Pulmonary artery endothelial cell (primary cell): ENCODE measurements at regions not wholly inside any gene's neighbourhood (a gene's known extent, or its start where the extent isn't known, plus 50 kb on each side); places are given as distances from the start of the nearest gene placed in this dataset.
"Not testable (repeated sequence)": the region's sequence is repeated elsewhere in the genome, so short reads cannot be mapped to it uniquely, and the experiment has no call there.

Source experiments
- DNase-seq: peaks from one replicate; pipeline ENCODE4 v3.0.0-alpha.2; 2011; ENCODE audit warnings: low read depth, low spot score

DNA sequence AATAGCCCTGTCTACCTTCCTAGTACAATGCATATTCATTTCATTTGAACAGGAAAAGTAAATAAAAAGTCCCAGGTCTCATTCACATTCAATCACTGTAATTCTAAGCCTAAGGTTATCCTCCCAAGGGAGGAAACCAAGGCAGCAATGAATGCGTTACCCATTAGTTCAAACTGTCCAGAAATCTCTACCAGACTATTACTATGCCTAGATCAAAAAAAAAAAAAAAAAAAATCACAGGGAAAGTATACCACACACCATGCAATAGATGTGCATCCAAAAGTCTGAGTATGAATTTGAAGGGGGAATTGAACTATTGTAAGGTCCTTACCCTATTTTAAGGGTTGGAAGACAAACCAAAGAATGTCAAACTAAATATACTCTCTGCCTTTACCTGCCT is 598.0 kb upstream of the API5 start:
- no peak for DNase-seq

DNA sequence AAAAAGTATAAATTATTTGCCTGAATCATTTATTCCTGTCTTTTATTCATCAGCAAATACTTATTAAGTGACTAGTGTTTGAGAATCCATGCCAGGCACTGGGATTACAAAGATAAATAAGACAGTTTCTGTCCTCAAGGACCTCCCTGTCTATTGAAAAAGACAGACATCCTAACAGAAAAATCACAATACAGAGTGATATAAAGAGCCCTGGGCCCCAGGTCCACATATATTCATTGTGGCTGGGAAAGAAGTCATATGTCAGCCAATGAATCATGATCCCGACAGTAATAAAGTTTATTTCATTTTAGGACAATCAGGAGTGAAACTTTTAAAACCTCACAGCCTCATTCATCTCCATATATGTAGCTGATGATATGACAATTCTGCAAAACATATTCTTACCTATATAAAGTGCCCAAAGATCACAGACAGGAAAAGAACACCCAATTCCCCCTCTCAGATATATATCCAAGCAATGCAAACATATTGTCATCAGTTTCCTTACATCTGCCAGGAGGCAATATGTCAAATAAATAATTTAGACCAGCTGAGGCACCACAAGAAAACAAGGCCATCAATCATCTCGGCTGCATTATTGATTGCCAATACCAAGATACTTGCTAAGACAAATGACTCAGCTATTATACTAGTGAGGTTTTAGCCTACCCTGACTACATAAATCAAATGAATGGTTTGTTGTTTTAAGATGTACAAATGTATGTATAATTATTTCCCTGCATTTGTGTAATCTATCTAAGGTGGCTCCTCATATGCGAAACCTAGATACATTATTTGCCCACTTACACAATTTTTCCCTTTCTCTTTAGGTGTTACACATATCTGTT is 590.9 kb upstream of the API5 start:
- no peak for DNase-seq

DNA sequence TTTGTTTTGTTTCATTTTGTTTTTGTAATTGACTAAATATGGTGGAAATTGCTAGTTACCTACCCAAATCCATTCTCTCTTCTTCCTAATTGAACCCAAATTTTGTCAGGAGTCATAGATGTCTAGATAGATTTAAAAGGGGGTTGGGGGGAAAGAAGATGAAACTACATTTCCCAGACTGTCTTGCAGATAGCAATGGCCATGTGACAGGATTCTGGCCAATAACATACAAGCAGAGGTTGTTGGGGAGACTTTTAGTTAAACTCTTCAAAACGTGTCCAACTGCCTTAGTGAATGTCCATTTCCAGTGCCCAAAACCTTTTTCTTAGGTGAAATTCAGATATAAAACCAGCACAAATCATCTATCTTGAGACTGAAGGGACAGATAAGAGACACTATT is 583.9 kb upstream of the API5 start:
- no peak for DNase-seq

DNA sequence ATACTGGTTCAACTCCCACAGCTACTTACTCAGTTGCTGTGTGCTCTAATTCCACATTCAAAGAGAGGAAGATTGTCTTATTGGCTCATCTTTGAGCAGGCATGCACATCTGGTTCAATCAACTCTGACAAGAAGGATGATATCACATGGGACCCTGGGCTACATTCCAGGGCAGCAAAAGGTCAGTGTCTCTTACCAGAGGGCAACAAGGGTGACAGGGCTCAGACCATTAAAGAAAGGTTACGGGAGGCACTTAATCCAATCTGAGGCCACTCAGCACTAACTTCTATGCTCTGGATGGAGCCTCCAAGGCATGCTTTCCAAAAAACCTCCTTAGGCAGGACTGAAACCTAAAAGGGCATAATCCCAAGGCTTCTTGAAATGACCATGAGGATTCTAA is 549.4 kb upstream of the API5 start:
- DNase-seq, result no peak

DNA sequence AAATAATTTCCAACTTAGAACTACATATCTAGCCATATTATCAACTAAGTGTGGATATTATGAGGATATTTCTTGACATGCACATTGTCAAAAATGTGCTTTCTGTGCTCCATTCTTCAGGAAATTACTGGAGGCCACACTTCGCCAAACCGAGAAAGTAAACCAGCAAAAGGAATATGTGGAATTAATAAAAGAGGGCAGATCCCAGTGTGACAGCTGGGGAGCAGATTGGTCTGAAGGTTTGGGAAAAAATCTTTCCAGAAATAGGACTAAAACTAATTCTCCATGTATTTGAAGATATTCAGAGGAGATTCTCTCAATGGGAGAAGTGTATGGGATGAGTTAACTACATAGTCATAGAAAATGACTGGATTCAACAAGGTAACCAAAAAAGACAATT is 546.9 kb upstream of the API5 start:
- no peak for DNase-seq

DNA sequence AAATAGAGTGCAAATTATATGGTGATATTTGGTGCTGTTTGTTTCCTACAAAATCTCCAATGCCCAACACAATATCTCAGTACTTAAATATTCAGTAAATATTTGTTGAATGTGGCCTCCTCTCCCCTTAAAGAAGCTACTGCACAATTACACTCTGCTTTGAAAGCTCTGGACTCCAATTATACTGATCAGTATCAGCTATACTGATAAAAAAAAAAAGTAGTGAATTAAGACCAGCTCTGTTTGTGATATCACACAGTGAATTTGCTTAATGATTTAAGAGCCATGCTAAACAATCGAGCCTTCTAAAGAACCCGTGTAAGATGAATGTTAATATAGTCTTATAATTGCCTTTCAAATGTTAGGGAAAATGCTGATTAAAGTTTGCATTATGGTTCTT is 543.2 kb upstream of the API5 start:
- DNase-seq, result no peak

DNA sequence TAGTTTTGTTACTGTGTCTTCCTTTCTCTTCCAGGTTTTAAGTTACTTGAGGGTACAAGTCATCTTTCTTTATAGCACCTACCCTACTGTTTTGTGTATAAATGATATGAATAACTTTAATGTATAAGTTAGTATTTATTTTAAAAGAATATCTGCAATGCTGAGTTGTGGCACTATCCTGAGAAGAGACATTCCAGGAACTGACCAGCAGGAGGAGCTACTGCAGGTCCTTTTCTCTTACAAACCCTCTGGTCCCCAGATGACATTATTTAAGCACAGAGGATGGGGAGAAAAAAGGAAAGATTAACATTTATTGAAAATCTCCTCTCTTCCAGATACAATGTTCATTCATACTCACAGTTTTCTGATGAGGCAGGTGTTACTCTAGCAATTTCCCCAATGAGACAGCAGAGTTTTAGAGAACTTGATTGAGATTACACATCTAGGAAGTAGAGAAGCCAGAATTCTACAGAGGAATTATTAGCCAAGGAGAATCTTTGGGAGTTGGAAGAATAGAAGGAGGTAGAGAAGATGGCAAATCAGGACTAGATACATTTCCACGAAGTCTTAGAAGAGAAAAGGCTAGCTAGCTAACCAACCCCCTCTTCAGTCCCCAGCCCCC is 541.2 kb upstream of the API5 start:
- DNase-seq, result no peak

DNA sequence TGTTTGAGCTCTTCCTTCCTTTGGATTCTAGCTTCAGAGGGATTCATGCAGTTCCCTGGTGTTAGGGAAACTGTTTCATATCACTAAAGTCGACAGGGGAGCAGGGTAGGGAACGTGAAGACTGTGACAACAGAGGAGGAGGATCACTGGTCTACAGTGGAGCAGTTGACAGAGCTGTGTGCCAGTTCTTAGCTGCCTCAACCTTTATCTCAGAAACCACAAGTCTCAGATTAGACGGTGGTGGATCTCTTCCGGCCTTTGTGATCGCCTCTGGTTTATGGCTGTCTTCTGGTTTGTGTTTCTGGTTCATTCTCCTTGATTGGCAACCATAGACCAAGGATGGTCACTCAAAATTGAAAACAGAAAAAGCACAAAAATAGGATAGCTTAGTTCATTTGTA is 538.9 kb upstream of the API5 start:
- DNase-seq, result no peak

DNA sequence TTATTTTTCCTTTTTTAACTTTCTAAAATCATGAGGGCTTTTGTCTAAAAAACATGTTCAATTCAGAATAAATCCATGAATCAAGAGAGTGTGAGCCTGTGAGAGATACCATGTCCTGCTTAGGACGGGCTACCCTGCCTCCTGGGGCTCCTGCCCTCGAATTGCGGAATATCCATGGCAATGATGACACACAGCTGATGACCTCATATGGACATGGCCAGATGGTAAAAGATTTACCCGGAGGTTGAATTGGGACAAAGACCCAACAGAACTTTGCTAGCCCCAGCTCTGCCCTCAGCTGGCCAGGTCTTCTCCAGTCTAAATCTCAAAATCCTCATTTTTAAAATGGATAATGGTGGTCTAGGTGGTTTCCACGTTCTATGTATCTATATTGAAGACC is 538.1 kb upstream of the API5 start:
- DNase-seq, result no peak

DNA sequence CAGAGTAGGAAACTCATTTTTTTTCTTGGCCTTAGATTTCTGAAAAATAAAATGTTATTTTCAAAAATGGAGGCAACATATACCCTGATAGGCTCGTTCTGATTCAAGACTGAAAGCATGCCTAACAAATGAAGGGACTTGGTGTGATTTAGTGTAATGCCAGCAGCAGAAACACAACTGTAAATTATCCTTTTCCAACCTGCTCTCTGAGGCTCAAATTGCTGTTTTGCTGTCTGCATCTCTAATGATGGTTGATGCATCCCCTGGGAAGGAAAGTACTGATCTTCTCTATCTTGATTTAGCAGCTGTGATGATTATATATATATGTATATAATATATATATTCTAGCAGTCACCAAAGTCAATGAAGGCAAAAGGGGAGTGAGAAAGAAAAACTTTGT is 537.2 kb upstream of the API5 start:
- DNase-seq, result no peak

DNA sequence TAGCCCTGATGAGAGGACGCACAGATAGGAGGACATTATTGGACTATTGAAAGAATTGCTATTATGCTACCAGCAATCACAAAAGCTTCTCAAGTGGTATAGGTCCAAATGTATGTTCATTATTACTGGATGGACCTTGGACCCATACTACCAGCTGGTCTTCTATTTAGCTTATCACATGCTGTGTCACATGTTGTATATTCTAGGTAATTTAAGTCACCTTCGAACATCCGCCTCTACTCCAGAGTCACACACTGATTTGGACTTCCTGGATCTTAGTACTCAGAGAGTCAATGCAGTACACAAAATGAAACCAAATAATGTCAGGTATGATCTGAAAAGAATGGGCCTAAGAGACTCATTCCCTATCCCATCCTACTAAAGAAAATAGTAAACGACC is 534.0 kb upstream of the API5 start:
- DNase-seq, result no peak

DNA sequence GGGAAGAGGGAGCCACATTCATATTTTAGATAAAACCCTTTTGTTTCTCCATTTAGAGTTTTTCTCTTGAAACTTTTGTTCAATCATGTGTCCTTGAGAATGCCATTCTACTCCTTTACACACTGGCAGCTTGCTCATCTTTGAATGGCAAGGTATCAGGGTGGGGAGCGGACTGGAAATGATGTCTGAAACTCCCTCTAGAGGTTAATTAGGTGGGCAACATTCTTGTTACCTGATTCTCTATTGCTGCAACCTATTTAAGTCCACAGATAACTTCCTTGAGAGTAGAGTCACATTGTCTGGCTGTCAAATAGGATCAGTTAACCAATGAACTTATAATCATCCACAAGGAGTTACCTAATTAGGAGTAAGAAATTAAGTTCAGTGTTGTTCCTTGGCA is 533.6 kb upstream of the API5 start:
- no peak for DNase-seq

DNA sequence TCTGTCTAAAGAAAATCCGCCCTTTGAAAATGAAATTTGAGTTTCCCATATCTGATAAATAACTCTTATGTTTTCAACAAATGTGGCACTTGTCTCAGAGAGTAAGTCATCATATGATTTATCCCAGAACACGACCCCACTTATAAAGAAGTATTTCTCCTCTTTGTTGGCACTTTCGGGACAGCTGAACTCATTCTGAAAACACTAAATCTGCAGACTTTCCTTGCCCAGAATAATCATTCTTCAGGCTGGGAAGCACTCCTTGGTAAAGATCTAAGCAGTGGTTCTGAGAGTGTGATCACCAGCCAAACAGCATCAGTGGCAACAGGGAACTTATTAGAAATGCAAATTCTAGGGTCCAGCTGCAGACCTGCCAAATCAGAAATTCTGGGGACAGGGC is 532.2 kb upstream of the API5 start:
- no peak for DNase-seq

DNA sequence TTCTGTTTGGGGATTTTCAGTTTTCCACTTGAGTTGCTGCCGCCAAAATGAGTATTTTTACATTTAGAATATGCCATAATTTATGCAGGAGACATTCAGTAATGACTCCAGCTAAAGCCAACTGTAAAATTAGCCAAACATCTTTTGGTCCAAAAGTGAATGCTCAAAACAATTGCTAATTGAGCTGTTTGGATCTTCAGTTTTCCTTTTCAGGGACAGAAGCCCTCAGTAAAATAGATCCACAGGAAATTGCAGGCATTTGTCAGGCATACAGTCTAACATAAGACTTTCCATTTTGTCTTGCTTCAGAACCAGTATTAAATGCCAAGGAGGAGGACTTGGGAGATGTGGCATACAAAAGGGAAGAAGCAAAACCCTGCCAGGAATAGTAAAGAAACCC is 524.8 kb upstream of the API5 start:
- no peak for DNase-seq

DNA sequence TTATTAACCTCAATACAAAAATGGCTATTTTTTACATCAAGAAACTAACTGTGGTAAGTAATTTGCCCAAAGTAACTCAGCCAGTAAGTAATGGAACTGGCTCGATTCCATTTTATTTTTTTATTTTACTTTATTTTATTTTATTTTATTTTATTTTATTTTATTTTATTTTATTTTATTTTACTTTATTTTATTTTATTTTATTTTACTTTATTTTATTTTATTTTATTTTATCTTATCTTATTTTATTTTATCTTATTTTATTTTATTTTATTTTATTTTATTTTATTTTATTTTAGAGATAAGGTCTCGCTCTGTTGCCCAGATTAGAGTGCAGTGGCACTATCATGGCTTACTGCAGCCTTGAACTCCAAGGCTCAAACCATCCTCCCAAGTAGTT is 516.3 kb upstream of the API5 start:
- not testable (repeated sequence) for DNase-seq

DNA sequence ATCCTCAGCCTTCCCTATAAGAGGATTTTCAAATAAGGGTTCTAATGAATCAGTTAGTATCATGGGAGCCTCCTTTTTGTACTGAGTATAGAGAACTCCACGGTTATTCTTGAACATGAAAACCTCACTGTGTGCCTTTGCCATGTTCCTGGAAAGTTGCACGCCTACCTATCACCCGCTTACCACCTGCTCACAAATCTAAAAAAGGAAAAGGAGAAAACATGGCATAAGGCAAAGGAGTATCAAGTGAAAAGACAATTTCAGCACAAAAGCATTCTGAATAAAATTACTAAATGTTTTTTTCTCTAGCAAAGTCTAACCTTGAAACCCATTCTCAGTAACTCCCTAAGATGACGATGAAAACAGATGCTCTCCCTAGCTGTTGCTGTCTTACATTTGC is 511.8 kb upstream of the API5 start:
- DNase-seq, result no peak

DNA sequence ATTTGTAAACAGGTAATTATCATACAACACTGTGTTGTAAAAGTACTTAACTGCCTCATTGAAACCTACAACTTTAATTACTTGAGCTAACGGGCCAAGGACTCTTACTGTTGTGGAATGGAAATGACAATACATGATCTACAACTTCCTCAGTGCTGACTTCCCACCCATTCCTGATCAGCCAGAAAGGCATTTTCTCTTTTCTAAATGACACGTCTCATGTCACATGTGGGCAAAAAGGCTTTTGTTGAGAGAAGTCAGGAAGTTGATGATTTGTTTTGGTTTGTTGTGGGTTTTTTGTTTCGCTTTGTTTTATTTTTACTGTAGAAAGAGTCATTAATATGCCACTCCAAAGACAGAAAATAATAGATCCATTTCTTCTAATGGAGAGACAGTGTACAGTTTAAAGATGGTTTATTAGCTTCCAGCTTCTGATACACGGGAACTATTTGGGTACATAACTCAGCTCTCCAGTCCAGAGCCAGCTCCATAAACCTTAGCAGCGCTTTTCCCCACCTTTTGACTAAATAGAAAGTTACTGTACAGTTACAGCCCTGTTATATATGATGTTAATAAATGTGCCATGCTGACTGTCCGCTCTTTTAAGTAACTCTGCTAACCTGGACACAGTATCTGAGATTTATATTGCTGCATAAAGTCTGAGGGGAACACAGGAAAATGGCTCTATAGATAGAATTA is 509.4 kb upstream of the API5 start:
- no peak for DNase-seq

DNA sequence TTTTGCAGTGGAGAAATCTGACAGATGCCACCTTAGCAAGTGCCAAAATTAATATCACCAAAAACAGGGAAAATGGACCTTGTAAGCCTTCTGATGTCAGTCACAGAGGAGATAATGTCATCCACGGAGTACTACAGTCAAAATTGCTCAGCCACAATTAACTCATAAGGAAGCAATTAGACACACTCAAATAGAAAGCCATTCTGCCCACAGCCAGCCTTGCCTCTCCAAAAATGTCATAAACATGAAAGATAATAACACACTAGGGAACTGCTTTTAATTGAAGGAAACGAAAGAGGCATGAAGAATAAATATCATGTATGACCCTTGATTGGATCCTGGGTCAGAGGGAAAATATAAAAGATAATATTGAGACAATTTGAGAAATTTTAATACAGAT is 505.6 kb upstream of the API5 start:
- no peak for DNase-seq

DNA sequence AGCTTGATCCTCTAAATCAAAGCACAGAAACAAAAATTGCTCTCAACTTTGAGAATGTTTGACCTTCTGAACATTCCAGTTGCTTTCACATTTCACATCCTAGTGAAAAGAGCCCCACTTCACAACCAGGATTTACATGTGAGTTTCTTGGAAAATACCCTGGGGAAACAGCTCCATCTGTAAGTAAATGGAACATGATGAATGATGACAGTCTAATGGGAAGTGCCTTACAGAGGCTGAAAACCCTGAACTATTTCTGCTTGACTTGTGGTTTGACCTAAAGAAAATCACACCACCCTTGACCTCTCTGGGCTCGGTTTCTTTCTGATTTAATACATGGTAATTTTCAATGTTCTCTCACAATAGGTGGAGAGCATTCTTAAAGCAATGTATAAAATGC is 499.4 kb upstream of the API5 start:
- no peak for DNase-seq

DNA sequence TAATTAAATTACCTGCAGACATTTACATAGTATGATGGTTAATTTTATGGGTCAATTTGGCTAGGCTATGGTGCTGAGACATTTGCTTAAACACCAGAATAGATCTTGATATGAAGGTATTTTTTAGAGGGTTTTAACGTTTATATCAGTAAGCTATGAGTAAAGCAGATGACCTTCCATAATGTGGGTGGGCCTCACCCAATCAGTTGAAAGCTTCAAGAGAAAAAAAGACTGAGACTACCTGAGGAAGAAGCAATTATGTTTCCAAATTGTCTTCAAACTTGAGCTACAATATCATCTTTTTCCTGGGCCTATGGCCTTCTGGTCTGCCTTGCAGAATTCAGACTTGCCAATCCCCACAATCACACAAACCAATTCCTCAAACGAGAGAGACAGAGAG is 498.8 kb upstream of the API5 start:
- DNase-seq, result no peak

DNA sequence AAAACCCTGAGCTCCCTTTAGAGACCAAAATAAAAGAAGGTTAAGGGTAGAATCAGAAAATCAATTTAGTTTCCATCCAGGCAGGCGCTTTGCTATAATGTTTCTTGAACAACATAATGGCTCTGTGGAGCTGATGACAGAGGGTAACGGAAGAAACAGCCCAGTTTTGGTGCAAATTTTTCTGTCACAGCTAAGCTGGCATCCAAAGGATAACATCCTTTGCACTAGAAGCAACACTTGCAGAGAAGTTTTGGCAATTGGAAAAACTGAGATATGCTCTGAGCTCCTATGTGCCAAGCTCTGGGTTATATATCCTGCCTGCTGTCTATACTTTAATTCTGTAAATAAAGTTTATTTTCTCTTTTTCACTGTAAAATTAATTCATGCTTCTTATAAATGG is 495.3 kb upstream of the API5 start:
- DNase-seq, result no peak

DNA sequence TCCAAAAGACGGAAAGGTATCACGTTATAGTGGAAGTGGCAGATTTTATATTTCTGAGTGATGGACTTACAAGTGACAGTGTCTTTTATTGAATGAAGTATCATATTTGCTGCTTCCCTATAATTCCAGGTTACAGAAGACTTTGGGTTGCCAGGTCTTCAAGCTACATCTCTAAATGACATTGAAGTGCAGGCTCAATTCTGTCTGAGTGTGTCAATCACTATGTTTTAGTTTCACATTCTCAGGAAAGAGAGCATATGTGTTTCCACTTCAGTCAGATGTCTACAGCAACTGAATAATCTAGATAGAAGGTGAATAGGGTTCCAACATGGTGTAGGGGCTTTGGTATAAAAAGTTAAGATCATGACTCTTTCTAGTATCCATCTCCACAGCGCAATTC is 492.7 kb upstream of the API5 start:
- no peak for DNase-seq

DNA sequence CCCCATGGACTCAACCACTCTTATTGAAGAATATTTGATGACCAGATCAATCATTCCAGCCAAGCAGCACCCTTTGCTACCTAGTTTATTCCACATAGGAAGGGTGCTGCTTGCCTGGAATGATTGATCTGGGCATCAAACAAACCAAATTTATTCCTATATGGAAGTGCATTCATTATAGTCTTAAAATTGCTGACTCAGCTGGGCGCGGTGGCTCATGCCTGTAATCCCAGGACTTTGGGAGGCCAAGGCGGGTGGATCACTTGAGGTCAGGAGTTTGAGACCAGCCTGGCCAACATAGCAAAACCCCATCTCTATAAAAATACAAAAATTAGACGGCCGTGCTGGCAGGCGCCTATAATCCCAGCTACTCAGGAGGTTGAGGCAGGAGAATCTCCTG is 489.6 kb upstream of the API5 start:
- not testable (repeated sequence) for DNase-seq
